Neural progenitor cell (in vitro differentiated cells): ENCODE measurements at regions not wholly inside any gene's neighbourhood (a gene's known extent, or its start where the extent isn't known, plus 50 kb on each side); places are given as distances from the start of the nearest gene placed in this dataset.

Source experiments
- DNase-seq: peaks from one replicate; pipeline ENCODE4 v3.0.0-alpha.2; 2016; ENCODE audit warnings: low spot score
- H2AFZ ChIP-seq: fragments of 200-600 bp; sonication (generic); replicated peaks from 2 replicates; pipeline ENCODE4 v1.6.1; 2016; ENCODE audit warnings: antibody characterized with exemption
- H3F3A ChIP-seq: fragments of 200-600 bp; sonication (generic); 2 replicates; pipeline ENCODE4 v1.6.1; 2016; ENCODE audit warnings: antibody characterized with exemption, low read depth
- H3K27ac ChIP-seq: fragments of 200-600 bp; sonication (generic); 2 replicates; pipeline ENCODE4 v1.5.1; 2016; ENCODE audit warnings: mild to moderate bottlenecking
- H3K27me3 ChIP-seq: fragments of 200-600 bp; sonication (generic); 2 replicates; pipeline ENCODE4 v1.6.1; 2016; ENCODE audit warnings: mild to moderate bottlenecking, moderate library complexity
- H3K36me3 ChIP-seq: fragments of 200-600 bp; sonication (generic); 2 replicates; pipeline ENCODE4 v1.5.1; 2016
- H3K4me1 ChIP-seq: fragments of 200-600 bp; sonication (generic); 2 replicates; pipeline ENCODE4 v1.6.1; 2016; ENCODE audit warnings: mixed run types
- H3K4me2 ChIP-seq: fragments of 200-600 bp; sonication (generic); 2 replicates; pipeline ENCODE4 v1.6.1; 2016
- H3K4me3 ChIP-seq: fragments of 200-600 bp; sonication (generic); 2 replicates; pipeline ENCODE4 v1.5.1; 2016
- H3K79me2 ChIP-seq: fragments of 200-600 bp; sonication (generic); 2 replicates; pipeline ENCODE4 v1.6.1; 2016; ENCODE audit warnings: low read depth
- H3K9ac ChIP-seq: fragments of 200-600 bp; sonication (generic); 2 replicates; pipeline ENCODE4 v1.6.1; 2016
- H3K9me3 ChIP-seq: fragments of 200-600 bp; sonication (generic); 2 replicates; pipeline ENCODE4 v1.5.1; 2016; ENCODE audit warnings: low read depth
- H4K20me1 ChIP-seq: fragments of 200-600 bp; sonication (generic); 2 replicates; pipeline ENCODE4 v1.6.1; 2016; ENCODE audit warnings: low read depth
- H3K27ac Mint-ChIP-seq: 3 replicates; pipeline ENCODE4 v1.8.0; 2021; ENCODE audit warnings: mixed read lengths
- H3K27me3 Mint-ChIP-seq: 2 replicates; pipeline ENCODE4 v1.8.0; 2022; ENCODE audit warnings: low read depth, mild to moderate bottlenecking, inconsistent platforms, moderate library complexity, mixed read lengths; ENCODE audit not compliant: insufficient read depth
- H3K36me3 Mint-ChIP-seq: 3 replicates; pipeline ENCODE4 v1.8.0; 2021; ENCODE audit warnings: mixed read lengths
- H3K4me1 Mint-ChIP-seq: 3 replicates; pipeline ENCODE4 v1.8.0; 2021; ENCODE audit warnings: mixed read lengths
- H3K4me3 Mint-ChIP-seq: 3 replicates; pipeline ENCODE4 v1.8.0; 2021; ENCODE audit warnings: mild to moderate bottlenecking, moderate library complexity, mixed read lengths
- H3K9me3 Mint-ChIP-seq: 3 replicates; pipeline ENCODE4 v1.8.0; 2020; ENCODE audit warnings: mixed read lengths
- EZH2 ChIP-seq: fragments of 200-600 bp; sonication (generic); IDR thresholded peaks from 2 replicates; pipeline ENCODE4 v1.6.1; 2017; ENCODE audit warnings: antibody characterized with exemption, mild to moderate bottlenecking, moderate library complexity
- EZH2phosphoT487 ChIP-seq: fragments of 200-600 bp; sonication (generic); IDR thresholded peaks from 2 replicates; pipeline ENCODE4 v1.6.1; 2017; ENCODE audit warnings: antibody characterized with exemption
- TF ChIP-seq, protein P1 (sequence below): fragments of 200-600 bp; sonication (generic); IDR thresholded peaks from 2 replicates; pipeline ENCODE4 v1.5.1; 2017; ENCODE audit warnings: antibody characterized with exemption, mild to moderate bottlenecking

DNA sequence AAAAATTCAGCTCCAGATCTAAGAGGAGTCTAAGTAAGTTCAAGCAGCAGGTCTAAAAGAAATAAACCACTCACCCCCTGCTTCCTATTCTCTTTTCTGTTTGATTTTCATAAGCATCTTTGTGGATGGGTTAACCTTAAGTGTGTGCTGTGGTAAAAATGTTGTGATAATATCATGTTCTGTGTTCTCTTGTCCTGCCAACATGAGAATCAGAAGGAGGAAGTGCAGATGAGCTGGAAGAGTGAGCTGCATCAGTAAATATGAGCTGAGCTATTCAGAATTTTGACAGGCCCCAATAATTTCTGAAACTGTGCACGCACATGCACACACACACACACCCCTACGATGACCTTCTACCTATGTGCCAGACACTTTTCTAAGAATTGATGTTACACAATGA is 186.5 kb upstream of the ANKRD55 start:
- peaks cover 9% of the 10 kb centered on the region for H3K9me3 ChIP-seq
- no peak overlapping the region for H3K27ac ChIP-seq
- H3K4me1 ChIP-seq: no peaks in the 10 kb centered on the region
- H3K4me2 ChIP-seq: no peak overlapping the region
- no peak for DNase-seq
- Mint-ChIP-seq H3K36me3 (no peaks in the 10 kb centered on the region), H3K27ac (no peak overlapping the region), H3K27me3 (no peaks in the 10 kb centered on the region), H3K4me3 (no peak overlapping the region), H3K4me1 (no peaks in the 10 kb centered on the region), H3K9me3 (peaks cover 20% of the 10 kb centered on the region)
- no peak overlapping the region for H3K9ac ChIP-seq
- no peaks in the 10 kb centered on the region for H3K36me3 ChIP-seq
- no peaks in the 10 kb centered on the region for H3F3A ChIP-seq
- no peak overlapping the region for H2AFZ ChIP-seq
- no peaks in the 10 kb centered on the region for H3K79me2 ChIP-seq
- TF ChIP-seq EZH2 (no peak), EZH2phosphoT487 (no peak)
- TF ChIP-seq, protein P1, sequence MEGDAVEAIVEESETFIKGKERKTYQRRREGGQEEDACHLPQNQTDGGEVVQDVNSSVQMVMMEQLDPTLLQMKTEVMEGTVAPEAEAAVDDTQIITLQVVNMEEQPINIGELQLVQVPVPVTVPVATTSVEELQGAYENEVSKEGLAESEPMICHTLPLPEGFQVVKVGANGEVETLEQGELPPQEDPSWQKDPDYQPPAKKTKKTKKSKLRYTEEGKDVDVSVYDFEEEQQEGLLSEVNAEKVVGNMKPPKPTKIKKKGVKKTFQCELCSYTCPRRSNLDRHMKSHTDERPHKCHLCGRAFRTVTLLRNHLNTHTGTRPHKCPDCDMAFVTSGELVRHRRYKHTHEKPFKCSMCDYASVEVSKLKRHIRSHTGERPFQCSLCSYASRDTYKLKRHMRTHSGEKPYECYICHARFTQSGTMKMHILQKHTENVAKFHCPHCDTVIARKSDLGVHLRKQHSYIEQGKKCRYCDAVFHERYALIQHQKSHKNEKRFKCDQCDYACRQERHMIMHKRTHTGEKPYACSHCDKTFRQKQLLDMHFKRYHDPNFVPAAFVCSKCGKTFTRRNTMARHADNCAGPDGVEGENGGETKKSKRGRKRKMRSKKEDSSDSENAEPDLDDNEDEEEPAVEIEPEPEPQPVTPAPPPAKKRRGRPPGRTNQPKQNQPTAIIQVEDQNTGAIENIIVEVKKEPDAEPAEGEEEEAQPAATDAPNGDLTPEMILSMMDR: no peak
- H4K20me1 ChIP-seq: no peaks in the 10 kb centered on the region
- H3K27me3 ChIP-seq: no peaks in the 10 kb centered on the region
- H3K4me3 ChIP-seq: no peak overlapping the region

DNA sequence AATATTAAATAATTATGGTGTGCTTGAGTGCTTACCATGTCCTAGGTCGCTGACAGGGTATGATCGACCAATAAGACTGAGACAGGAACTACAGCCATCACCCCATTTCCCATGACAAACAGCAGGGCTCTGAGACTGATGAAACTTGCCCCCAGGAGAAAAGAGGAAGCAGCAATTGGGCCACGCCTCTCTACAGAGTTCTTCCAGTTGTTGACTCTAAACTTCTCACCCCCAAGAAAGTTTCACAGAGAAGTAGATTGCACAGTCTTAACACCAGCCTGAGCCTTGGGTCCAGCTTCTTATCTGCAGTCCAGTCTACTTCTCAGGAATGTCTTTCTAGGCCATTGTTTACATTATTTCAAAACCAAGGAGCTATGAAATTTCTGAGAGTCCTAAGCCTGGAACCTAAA is 182.2 kb upstream of the ANKRD55 start:
- Histone ChIP-seq H2AFZ (no peak overlapping the region), H3K36me3 (no peaks in the 10 kb centered on the region), H3K27me3 (no peaks in the 10 kb centered on the region), H3K4me3 (no peak overlapping the region), H3K9me3 (peaks cover 3% of the 10 kb centered on the region), H3K4me2 (no peak overlapping the region), H4K20me1 (no peaks in the 10 kb centered on the region), H3K4me1 (no peaks in the 10 kb centered on the region), H3K9ac (no peak overlapping the region), H3K27ac (no peak overlapping the region), H3K79me2 (no peaks in the 10 kb centered on the region), H3F3A (no peaks in the 10 kb centered on the region)
- Mint-ChIP-seq H3K36me3 (no peaks in the 10 kb centered on the region), H3K27me3 (no peaks in the 10 kb centered on the region), H3K4me1 (peaks cover 4% of the 10 kb centered on the region), H3K9me3 (peaks cover 15% of the 10 kb centered on the region), H3K4me3 (no peak overlapping the region), H3K27ac (no peak overlapping the region)
- DNase-seq: no peak
- TF ChIP-seq EZH2phosphoT487 (no peak), EZH2 (no peak)
- TF ChIP-seq, protein P1: no peak

DNA sequence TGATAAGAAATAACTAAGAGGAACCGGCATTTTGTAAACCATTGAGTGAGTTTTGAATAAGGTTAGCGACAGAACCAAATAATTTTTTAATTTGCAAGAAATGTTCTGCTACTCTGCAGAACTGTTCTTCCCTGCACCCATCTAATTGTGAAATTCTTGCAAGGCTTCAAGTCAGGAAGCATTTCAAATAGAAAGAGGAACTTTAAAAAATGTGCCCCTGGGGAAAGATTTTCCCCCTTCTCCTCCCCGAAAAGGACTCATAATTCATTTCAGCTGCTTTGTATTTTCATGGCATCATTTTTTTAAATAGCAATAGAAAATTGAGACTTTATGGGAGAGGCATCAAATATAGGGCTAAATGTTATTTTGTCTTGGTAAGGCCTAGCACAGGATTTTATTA is 180.9 kb upstream of the ANKRD55 start:
- Histone ChIP-seq H2AFZ (no peak overlapping the region), H3K79me2 (no peaks in the 10 kb centered on the region), H3K36me3 (no peaks in the 10 kb centered on the region), H3K9me3 (no peaks in the 10 kb centered on the region), H3K4me1 (no peaks in the 10 kb centered on the region), H3K27ac (no peak overlapping the region), H3K4me3 (no peak overlapping the region), H3K9ac (no peak overlapping the region), H3K4me2 (no peak overlapping the region), H3K27me3 (no peaks in the 10 kb centered on the region), H4K20me1 (no peaks in the 10 kb centered on the region), H3F3A (no peaks in the 10 kb centered on the region)
- no peak for DNase-seq
- Mint-ChIP-seq H3K4me3 (no peak overlapping the region), H3K36me3 (no peaks in the 10 kb centered on the region), H3K27me3 (peaks cover 2% of the 10 kb centered on the region), H3K27ac (no peak overlapping the region), H3K4me1 (peaks cover 12% of the 10 kb centered on the region), H3K9me3 (peaks cover 7% of the 10 kb centered on the region)
- TF ChIP-seq, protein P1: no peak
- TF ChIP-seq EZH2: no peak
- TF ChIP-seq EZH2phosphoT487: no peak

DNA sequence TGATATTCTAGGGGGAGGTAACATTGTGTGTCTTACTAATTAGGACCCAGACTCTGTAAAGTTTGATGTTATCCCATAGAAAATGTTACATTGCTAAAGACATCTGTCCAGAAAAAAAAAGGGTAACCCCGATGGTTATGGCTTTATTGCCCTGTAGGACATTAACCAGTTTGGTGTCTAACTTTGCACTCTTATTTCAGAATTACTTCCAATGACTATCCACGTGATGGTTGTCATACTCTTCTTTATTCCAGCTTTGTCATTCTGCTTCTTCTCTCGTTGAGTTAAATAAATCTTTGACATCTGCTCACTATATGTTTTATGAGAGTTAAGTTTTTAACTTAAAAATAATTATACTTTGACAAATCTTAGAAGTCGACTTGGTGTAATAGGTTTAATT is 180.4 kb upstream of the ANKRD55 start:
- H3K36me3 Mint-ChIP-seq: no peaks in the 10 kb centered on the region
- H4K20me1 ChIP-seq: no peaks in the 10 kb centered on the region
- TF ChIP-seq EZH2: no peak
- TF ChIP-seq EZH2phosphoT487: no peak
- TF ChIP-seq, protein P1: no peak
- no peaks in the 10 kb centered on the region for H3K27me3 ChIP-seq
- H3K27ac ChIP-seq: no peak overlapping the region
- no peak overlapping the region for H3K4me3 Mint-ChIP-seq
- no peak for DNase-seq
- H2AFZ ChIP-seq: no peak overlapping the region
- H3K27me3 Mint-ChIP-seq: peaks cover 2% of the 10 kb centered on the region
- H3K4me1 Mint-ChIP-seq: peaks cover 12% of the 10 kb centered on the region
- no peaks in the 10 kb centered on the region for H3F3A ChIP-seq
- no peaks in the 10 kb centered on the region for H3K36me3 ChIP-seq
- no peaks in the 10 kb centered on the region for H3K79me2 ChIP-seq
- no peak overlapping the region for H3K27ac Mint-ChIP-seq
- no peaks in the 10 kb centered on the region for H3K4me1 ChIP-seq
- H3K4me2 ChIP-seq: no peak overlapping the region
- H3K9me3 ChIP-seq: no peaks in the 10 kb centered on the region
- no peak overlapping the region for H3K4me3 ChIP-seq
- peaks cover 4% of the 10 kb centered on the region for H3K9me3 Mint-ChIP-seq
- no peak overlapping the region for H3K9ac ChIP-seq
